Sigmoid colon (tissue), 6 donors: ENCODE measurements at regions not wholly inside any gene's neighbourhood (a gene's known extent, or its start where the extent isn't known, plus 50 kb on each side); places are given as distances from the start of the nearest gene placed in this dataset.

Experiments used
- DNase-seq: peaks from one replicate; pipeline ENCODE4 v3.0.0-alpha.2; 2019
- H3K27ac ChIP-seq, 4 donors: fragments of 200-600 bp; sonication (generic); one replicate each; pipeline ENCODE4 v1.5.1; 2016 to 2019; ENCODE audit warnings: mild to moderate bottlenecking in 1 of 4
- H3K27me3 ChIP-seq, 3 donors: fragments of 200-600 bp; sonication (generic); one replicate each; pipeline ENCODE4 v1.5.1; 2019; ENCODE audit warnings: mild to moderate bottlenecking in 1 of 3
- H3K36me3 ChIP-seq, 4 donors: fragments of 200-600 bp; sonication (generic); one replicate each; pipeline ENCODE4 v1.5.1; 2016 to 2019
- H3K4me1 ChIP-seq, 4 donors: fragments of 200-600 bp; sonication (generic); one replicate each; pipeline ENCODE4 v1.5.1; 2017 to 2019
- H3K4me3 ChIP-seq, 4 donors: fragments of 200-600 bp; sonication (generic); one replicate each; pipeline ENCODE4 v1.5.1; 2017 to 2019; ENCODE audit warnings: mild to moderate bottlenecking in 2 of 4, moderate library complexity in 1 of 4
- H3K9me3 ChIP-seq, 4 donors: fragments of 200-600 bp in 3 of 4; sonication (generic) in 3 of 4; one replicate each; pipeline versions ENCODE4 v1.5.1 to v1.6.1; 2013 to 2019
- EP300 ChIP-seq, 4 donors: sonication (generic); formaldehyde crosslinking; IDR thresholded peaks; one replicate each; pipeline ENCODE4 v1.6.1; 2017; ENCODE audit warnings: antibody characterized with exemption in 4 of 4
- POLR2A ChIP-seq, 2 donors: fragments of 450-650 bp; IDR thresholded peaks; one replicate each; pipeline ENCODE4 v1.6.1; 2016; ENCODE audit warnings: antibody characterized with exemption in 2 of 2, mild to moderate bottlenecking in 2 of 2, moderate library complexity in 2 of 2
- POLR2AphosphoS5 ChIP-seq, 4 donors: sonication (generic); formaldehyde crosslinking; IDR thresholded peaks; one replicate each; pipeline ENCODE4 v1.6.1; 2017; ENCODE audit warnings: antibody characterized with exemption in 4 of 4
- WGBS, 2 donors: extraction: QIAGEN DNeasy Blood & Tissue Kit; methylation state at CpG; one replicate each; pipeline ENCODE4 v1.1.7; 2013; 5-methylcytosine and 5-hydroxymethylcytosine counted together
- intact Hi-C: fragments of 100-400 bp; cut with DNase I; formaldehyde crosslinking; loops from one replicate; pipeline ENCODE4 v1.15.1; 2023
- small RNA-seq, 3 donors: library from RNA; depleted of rRNA; stranded (forward); fragments of <200 nt; gene quantifications; one replicate each; pipeline ENCODE3, GENCODE V24; 2016
- TF ChIP-seq, protein P1 (sequence below), 4 experiments: fragments of 450-650 bp in 3 of 4; fragments of 200-600 bp in 1 of 4; IDR thresholded peaks; one replicate each; pipeline ENCODE4 v1.5.1; 2016 to 2019; ENCODE audit warnings: antibody characterized with exemption in 4 of 4, mild to moderate bottlenecking in 3 of 4, moderate library complexity in 2 of 4
- donor health status: healthy with polysubstance abuse.
- donor health status: healthy.

DNA sequence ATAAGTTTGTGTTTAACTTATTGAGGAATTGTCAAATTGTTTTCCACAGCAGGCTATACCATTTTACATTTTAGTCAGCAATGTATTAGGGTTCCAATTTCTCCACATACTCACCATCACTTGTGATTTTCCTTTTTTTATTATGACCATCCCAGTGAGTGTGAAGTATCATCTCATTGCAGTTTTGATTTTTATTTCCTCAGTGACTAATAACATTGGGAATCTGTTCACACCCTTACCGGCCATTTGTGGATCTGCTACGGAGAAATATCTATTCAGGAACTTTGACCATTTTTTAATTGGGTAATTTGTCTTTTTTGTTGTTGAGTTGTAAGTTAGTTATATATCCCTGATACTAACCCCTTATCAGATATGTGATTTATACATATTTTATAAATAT is 54.8 kb upstream of the LMCD1 start:
- TF ChIP-seq EP300 (IDR thresholded peaks at IDR 0.05) (no peak), POLR2AphosphoS5 (IDR thresholded peaks at IDR 0.05) (no peak)
- Histone ChIP-seq H3K4me3 (no peak overlapping the region), H3K27ac (no peak overlapping the region), H3K9me3 (no peaks in the 10 kb centered on the region), H3K36me3 (no peaks in the 10 kb centered on the region), H3K4me1 (peaks cover 0 to 40% (median 33%) of the 10 kb centered on the region in 4 donors), H3K27me3 (no peaks in the 10 kb centered on the region)
- intact Hi-C loops = no loop called here
- no peak for DNase-seq
- 89 to 95% methylated on average over 2 of the region's 2 CpGs for WGBS, 2 donors

DNA sequence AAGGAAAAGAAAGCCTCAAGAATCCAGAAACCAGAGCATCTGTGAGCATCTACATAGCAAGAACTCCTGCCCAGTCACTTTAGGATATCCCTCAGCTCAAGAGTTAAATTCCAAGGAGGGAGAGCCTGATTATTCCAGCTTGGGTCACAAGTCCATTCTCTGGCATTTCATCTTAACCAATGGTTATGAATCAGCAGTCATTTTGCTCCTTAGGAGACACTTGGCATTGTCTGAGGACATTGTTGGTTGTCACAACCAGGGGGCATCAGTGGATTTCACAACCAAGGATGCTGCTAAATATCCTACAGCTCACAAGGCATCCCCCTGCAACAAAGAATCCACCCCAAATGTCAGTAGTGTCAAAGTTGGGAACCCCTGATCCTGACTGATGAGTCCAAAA is 51.0 kb upstream of the LMCD1 start:
- no peaks in the 10 kb centered on the region for H3K36me3 ChIP-seq
- H3K4me3 ChIP-seq = no peak overlapping the region
- no peaks in the 10 kb centered on the region for H3K9me3 ChIP-seq
- no peak overlapping the region for H3K27ac ChIP-seq
- no peak for TF ChIP-seq EP300 (IDR thresholded peaks at IDR 0.05)
- no peak for TF ChIP-seq POLR2AphosphoS5 (IDR thresholded peaks at IDR 0.05)
- TF ChIP-seq, protein P1, sequence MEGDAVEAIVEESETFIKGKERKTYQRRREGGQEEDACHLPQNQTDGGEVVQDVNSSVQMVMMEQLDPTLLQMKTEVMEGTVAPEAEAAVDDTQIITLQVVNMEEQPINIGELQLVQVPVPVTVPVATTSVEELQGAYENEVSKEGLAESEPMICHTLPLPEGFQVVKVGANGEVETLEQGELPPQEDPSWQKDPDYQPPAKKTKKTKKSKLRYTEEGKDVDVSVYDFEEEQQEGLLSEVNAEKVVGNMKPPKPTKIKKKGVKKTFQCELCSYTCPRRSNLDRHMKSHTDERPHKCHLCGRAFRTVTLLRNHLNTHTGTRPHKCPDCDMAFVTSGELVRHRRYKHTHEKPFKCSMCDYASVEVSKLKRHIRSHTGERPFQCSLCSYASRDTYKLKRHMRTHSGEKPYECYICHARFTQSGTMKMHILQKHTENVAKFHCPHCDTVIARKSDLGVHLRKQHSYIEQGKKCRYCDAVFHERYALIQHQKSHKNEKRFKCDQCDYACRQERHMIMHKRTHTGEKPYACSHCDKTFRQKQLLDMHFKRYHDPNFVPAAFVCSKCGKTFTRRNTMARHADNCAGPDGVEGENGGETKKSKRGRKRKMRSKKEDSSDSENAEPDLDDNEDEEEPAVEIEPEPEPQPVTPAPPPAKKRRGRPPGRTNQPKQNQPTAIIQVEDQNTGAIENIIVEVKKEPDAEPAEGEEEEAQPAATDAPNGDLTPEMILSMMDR (IDR thresholded peaks at IDR 0.05) = no peak
- no peak for TF ChIP-seq POLR2A (IDR thresholded peaks at IDR 0.05)
- H3K4me1 ChIP-seq = peaks cover 0 to 6% (median 2%) of the 10 kb centered on the region in 4 donors
- no peaks in the 10 kb centered on the region for H3K27me3 ChIP-seq
- no peak for DNase-seq
- intact Hi-C loops = no loop called here

DNA sequence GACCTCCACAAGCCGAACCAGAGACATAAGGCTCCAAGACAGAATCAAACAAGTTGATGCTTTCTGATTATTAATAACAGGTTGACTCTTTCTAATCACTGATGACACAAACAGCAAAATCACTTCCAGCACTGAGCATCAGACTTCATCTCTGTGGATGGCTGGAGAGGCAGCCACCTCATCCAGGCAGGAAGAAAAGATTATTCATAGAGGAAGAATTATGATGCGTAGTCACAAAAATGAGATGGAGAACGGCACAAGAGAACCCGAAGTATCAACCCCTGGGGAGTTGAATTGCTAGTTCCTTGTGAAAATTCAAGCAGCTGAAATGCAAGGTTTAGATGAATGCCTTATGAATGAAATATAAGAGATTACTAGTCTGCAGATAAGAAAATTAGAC is 49.9 kb upstream of the LMCD1 start:
- no peaks in the 10 kb centered on the region for H3K9me3 ChIP-seq
- no peak for DNase-seq
- H3K27ac ChIP-seq = no peak overlapping the region
- no peaks in the 10 kb centered on the region for H3K27me3 ChIP-seq
- TF ChIP-seq, protein P1 (IDR thresholded peaks at IDR 0.05) = no peak
- TF ChIP-seq POLR2AphosphoS5 (IDR thresholded peaks at IDR 0.05) = no peak
- TF ChIP-seq EP300 (IDR thresholded peaks at IDR 0.05) = no peak
- TF ChIP-seq POLR2A (IDR thresholded peaks at IDR 0.05) = no peak
- intact Hi-C loops = no loop called here
- no peak overlapping the region for H3K4me3 ChIP-seq
- H3K36me3 ChIP-seq = no peaks in the 10 kb centered on the region
- no peaks in the 10 kb centered on the region for H3K4me1 ChIP-seq
- WGBS, 2 donors = 90 to 92% methylated on average over 4 of the region's 4 CpGs

Small RNAs in the stretch of these regions (small RNA-seq; reads per million reads assigned to genes)
- gene RNU4ATAC17P = 0 reads per million in 3 donors
